MCF 10A (cell line): ENCODE measurements at regions not wholly inside any gene's neighbourhood (a gene's known extent, or its start where the extent isn't known, plus 50 kb on each side); places are given as distances from the start of the nearest gene placed in this dataset.

Source experiments
- BruUV-seq: library from RNA; stranded (reverse); fragments of 400-500 nt; replicated peaks from 2 replicates; lab custom pipeline; 2021; lab: Mats Ljungman, UMichigan
- CTCF ChIA-PET: fragments of 300-600 bp; sonication (Branson Sonifier 250); formaldehyde crosslinking; extraction: SDS; loops from one replicate; lab custom pipeline; 2021; ENCODE audit warnings: antibody characterized with exemption, inconsistent platforms; lab: Yijun Ruan, JAX
- POLR2A ChIA-PET: fragments of 300-600, 350-650 bp; sonication (Branson Sonifier 250); formaldehyde crosslinking; extraction: SDS; loops from one replicate; lab custom pipeline; 2020; ENCODE audit warnings: antibody characterized with exemption, inconsistent platforms; lab: Yijun Ruan, JAX
- DNase-seq: peaks from one replicate; pipeline ENCODE4 v3.0.0-alpha.2; 2018; ENCODE audit not compliant: unreplicated experiment
- H3K27ac Mint-ChIP-seq: one replicate; pipeline ENCODE4 v1.8.0; 2022; ENCODE audit warnings: mild to moderate bottlenecking, low read depth, mixed read lengths; ENCODE audit not compliant: unreplicated experiment
- H3K27me3 Mint-ChIP-seq: one replicate; pipeline ENCODE4 v1.8.0; 2022; ENCODE audit warnings: mixed read lengths; ENCODE audit not compliant: insufficient read depth, unreplicated experiment
- H3K36me3 Mint-ChIP-seq: one replicate; pipeline ENCODE4 v1.8.0; 2022; ENCODE audit warnings: mild to moderate bottlenecking, moderate library complexity, mixed read lengths; ENCODE audit not compliant: insufficient read depth, unreplicated experiment
- H3K4me1 Mint-ChIP-seq: one replicate; pipeline ENCODE4 v1.8.0; 2022; ENCODE audit warnings: mixed read lengths; ENCODE audit not compliant: insufficient read depth, unreplicated experiment
- H3K4me3 Mint-ChIP-seq: one replicate; pipeline ENCODE4 v1.8.0; 2022; ENCODE audit warnings: mild to moderate bottlenecking, moderate library complexity, mixed read lengths; ENCODE audit not compliant: unreplicated experiment
- H3K9me3 Mint-ChIP-seq: one replicate; pipeline ENCODE4 v1.8.0; 2022; ENCODE audit warnings: mixed read lengths; ENCODE audit not compliant: unreplicated experiment
- CTCF ChIP-seq: fragments of 200-600 bp; IDR thresholded peaks from one replicate; pipeline ENCODE4 v1.8.0; 2022; ENCODE audit warnings: antibody characterized with exemption, mild to moderate bottlenecking; ENCODE audit not compliant: unreplicated experiment
- intact Hi-C: fragments of 100-400 bp; cut with micrococcal nuclease; formaldehyde crosslinking; loops from 2 replicates; pipeline ENCODE4 v1.14.1; 2022

GRCh38 chr4:37759833-37760232 lies 66.7 kb upstream of the PGM2 start:
- Mint-ChIP-seq H3K27me3 (no peaks in the 10 kb centered on the region), H3K27ac (no peak overlapping the region), H3K4me3 (no peak overlapping the region), H3K4me1 (peaks cover 29% of the 10 kb centered on the region), H3K9me3 (no peaks in the 10 kb centered on the region), H3K36me3 (no peaks in the 10 kb centered on the region)
- no peak for TF ChIP-seq CTCF
- DNase-seq = no peak
- intact Hi-C loops = no loop called here
- CTCF ChIA-PET = interaction anchor here (0.6 to 1.2 kb wide), 3 partner anchors 35 to 42 kb away, joined by 3 to 4 read pairs (median 3); no protein-coding TSS in a partner anchor
- POLR2A ChIA-PET = interaction anchor here (1.3 kb wide), 1 partner anchor 66 kb away, joined by 3 read pairs; the partner anchor contains the start of gene PGM2
- no TSS peak for BruUV-seq

- ChIA-PET CTCF (interaction anchor here (0.6 to 2.0 kb wide), 6 partner anchors 10 to 248 kb away, joined by 3 to 7 read pairs (median 5); no protein-coding TSS in a partner anchor), POLR2A (interaction anchor here (0.7 to 2.3 kb wide), 17 partner anchors 9 to 354 kb away, joined by 3 to 15 read pairs (median 4); partner anchors contain the start of genes PGM2 and RELL1)
- Mint-ChIP-seq H3K27me3 (no peaks in the 10 kb centered on the region), H3K4me1 (peaks cover 29% of the 10 kb centered on the region), H3K27ac (peak overlapping the region; percentile 94), H3K4me3 (peak overlapping the region; percentile 48), H3K9me3 (no peaks in the 10 kb centered on the region), H3K36me3 (no peaks in the 10 kb centered on the region)
- BruUV-seq = no TSS peak
- peak; percentile 92 for DNase-seq
- TF ChIP-seq CTCF = no peak
- intact Hi-C loops = no loop called here
Observed at GRCh38 chr4:37758226-37758625, 68.3 kb upstream of the PGM2 start.

GRCh38 chr4:37757761-37758160 lies 68.7 kb upstream of the PGM2 start:
- ChIA-PET CTCF (interaction anchor here (0.6 to 2.0 kb wide), 7 partner anchors 10 to 398 kb away, joined by 3 to 7 read pairs (median 5); no protein-coding TSS in a partner anchor), POLR2A (interaction anchor here (0.7 to 2.3 kb wide), 17 partner anchors 10 to 355 kb away, joined by 3 to 15 read pairs (median 4); partner anchors contain the start of genes PGM2 and RELL1)
- Mint-ChIP-seq H3K36me3 (no peaks in the 10 kb centered on the region), H3K9me3 (no peaks in the 10 kb centered on the region), H3K27me3 (no peaks in the 10 kb centered on the region), H3K4me3 (peak overlapping the region; percentile 48), H3K4me1 (peaks cover 29% of the 10 kb centered on the region), H3K27ac (peak overlapping the region; percentile 94)
- intact Hi-C loops = no loop called here
- peak; percentile 55 for DNase-seq
- TF ChIP-seq CTCF = no peak
- no TSS peak for BruUV-seq

GRCh38 chr4:37757121-37757520 lies 69.4 kb upstream of the PGM2 start:
- intact Hi-C loops = no loop called here
- POLR2A ChIA-PET = interaction anchor here (0.9 to 2.3 kb wide), 8 partner anchors 10 to 90 kb away, joined by 3 to 15 read pairs (median 4); partner anchors contain the start of gene RELL1
- Mint-ChIP-seq H3K36me3 (no peaks in the 10 kb centered on the region), H3K27ac (peak overlapping the region; percentile 94), H3K27me3 (no peaks in the 10 kb centered on the region), H3K9me3 (no peaks in the 10 kb centered on the region), H3K4me3 (no peak overlapping the region), H3K4me1 (peaks cover 23% of the 10 kb centered on the region)
- no TSS peak for BruUV-seq
- CTCF ChIA-PET = interaction anchor here (0.6 to 2.0 kb wide), 3 partner anchors 11 to 398 kb away, joined by 5 to 7 read pairs (median 5); no protein-coding TSS in a partner anchor
- TF ChIP-seq CTCF = no peak
- no peak for DNase-seq
